Activated T-cell treated with anti-CD3 and anti-CD28 coated beads, Interleukin-2, amount 50 U/mL, for 24 hours (primary cell): ENCODE measurements at regions not wholly inside any gene's neighbourhood (a gene's known extent, or its start where the extent isn't known, plus 50 kb on each side); places are given as distances from the start of the nearest gene placed in this dataset.
"Not testable (repeated sequence)": the region's sequence is repeated elsewhere in the genome, so short reads cannot be mapped to it uniquely, and the experiment has no call there.

Experiments used
- DNase-seq: peaks from one replicate; pipeline ENCODE4 v3.0.0-alpha.2; 2020
- H3K27ac Mint-ChIP-seq: 2 replicates; pipeline ENCODE4 v1.8.0; 2020; ENCODE audit warnings: mild to moderate bottlenecking, mixed read lengths
- H3K27me3 Mint-ChIP-seq: 2 replicates; pipeline ENCODE4 v1.8.0; 2020; ENCODE audit warnings: mixed read lengths
- H3K36me3 Mint-ChIP-seq: 2 replicates; pipeline ENCODE4 v1.8.0; 2020; ENCODE audit warnings: low read depth, mixed read lengths
- H3K4me1 Mint-ChIP-seq: 2 replicates; pipeline ENCODE4 v1.8.0; 2020; ENCODE audit warnings: low read depth, mixed read lengths
- H3K4me3 Mint-ChIP-seq: 2 replicates; pipeline ENCODE4 v1.8.0; 2020; ENCODE audit warnings: mild to moderate bottlenecking, moderate library complexity, mixed read lengths
- H3K9me3 Mint-ChIP-seq: 2 replicates; pipeline ENCODE4 v1.8.0; 2020; ENCODE audit warnings: mixed read lengths

GRCh38 chr9:65414249-65414648 is 129.2 kb upstream of the FOXD4L5 start:
- H3K36me3 Mint-ChIP-seq, H3K27me3 Mint-ChIP-seq, H3K27ac Mint-ChIP-seq, H3K4me3 Mint-ChIP-seq, H3K4me1 Mint-ChIP-seq, DNase-seq: not testable (repeated sequence)
- H3K9me3 Mint-ChIP-seq, result peaks cover 20% of the 10 kb centered on the region

- not testable (repeated sequence) for H3K36me3 Mint-ChIP-seq, H3K27me3 Mint-ChIP-seq, DNase-seq, H3K4me1 Mint-ChIP-seq, H3K4me3 Mint-ChIP-seq, H3K27ac Mint-ChIP-seq
- H3K9me3 Mint-ChIP-seq, result peaks cover 21% of the 10 kb centered on the region
These were observed 128.4 kb upstream of the FOXD4L5 start for GRCh38 chr9:65413371-65413770.

DNA sequence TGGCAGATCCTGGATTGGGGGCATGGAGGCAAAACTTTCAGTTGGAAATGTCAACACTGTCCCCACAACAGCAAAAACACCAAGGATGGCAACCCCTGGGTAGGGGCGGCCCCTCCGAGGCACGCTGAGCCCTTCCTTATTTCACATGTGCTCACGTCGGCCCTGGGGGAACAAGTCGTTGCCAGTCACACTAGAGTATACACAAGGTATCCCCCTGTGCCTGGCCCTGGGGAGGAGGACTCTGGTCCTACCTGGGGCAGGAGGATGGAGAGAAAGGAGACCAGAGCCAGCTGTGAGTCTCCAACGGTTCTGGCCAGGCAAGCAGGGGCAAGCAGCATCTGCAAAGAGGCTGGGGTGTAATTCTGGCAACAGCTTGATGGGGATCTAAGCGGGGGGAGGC is 126.9 kb upstream of the FOXD4L5 start:
- no peaks in the 10 kb centered on the region for H3K4me1 Mint-ChIP-seq
- no peaks in the 10 kb centered on the region for H3K36me3 Mint-ChIP-seq
- no peaks in the 10 kb centered on the region for H3K27me3 Mint-ChIP-seq
- no peak for DNase-seq
- H3K27ac Mint-ChIP-seq, result no peak overlapping the region
- no peak overlapping the region for H3K4me3 Mint-ChIP-seq
- peaks cover 26% of the 10 kb centered on the region for H3K9me3 Mint-ChIP-seq

DNA sequence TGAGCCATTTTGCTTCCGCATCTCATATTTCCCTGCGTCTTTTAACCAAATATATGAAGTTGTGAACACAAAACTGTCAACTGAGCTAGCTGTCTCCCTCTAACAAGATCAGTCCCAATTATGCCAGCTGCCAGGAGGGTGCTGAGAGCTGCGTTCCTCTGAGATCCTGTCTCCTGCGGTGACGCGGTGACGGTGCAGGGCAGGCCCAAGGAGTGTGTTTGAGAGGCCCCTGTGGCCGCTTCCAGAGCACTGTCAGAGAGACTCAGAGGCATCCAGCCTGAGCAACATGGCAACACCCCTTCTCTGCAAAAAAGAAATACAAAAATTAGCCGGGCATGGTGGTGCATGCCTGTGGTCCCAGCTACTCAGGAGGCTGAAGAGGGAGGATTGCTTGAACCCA is 126.3 kb upstream of the FOXD4L5 start:
- no peak overlapping the region for H3K27ac Mint-ChIP-seq
- H3K27me3 Mint-ChIP-seq, result no peaks in the 10 kb centered on the region
- peaks cover 26% of the 10 kb centered on the region for H3K9me3 Mint-ChIP-seq
- DNase-seq, result no peak
- no peaks in the 10 kb centered on the region for H3K36me3 Mint-ChIP-seq
- H3K4me3 Mint-ChIP-seq, result no peak overlapping the region
- H3K4me1 Mint-ChIP-seq, result no peaks in the 10 kb centered on the region

- Mint-ChIP-seq H3K27me3 (no peaks in the 10 kb centered on the region), H3K4me3 (no peak overlapping the region), H3K4me1 (no peaks in the 10 kb centered on the region), H3K27ac (no peak overlapping the region), H3K9me3 (peaks cover 29% of the 10 kb centered on the region), H3K36me3 (no peaks in the 10 kb centered on the region)
- DNase-seq, result no peak
These were observed 125.9 kb upstream of the FOXD4L5 start for GRCh38 chr9:65410926-65411325.

DNA sequence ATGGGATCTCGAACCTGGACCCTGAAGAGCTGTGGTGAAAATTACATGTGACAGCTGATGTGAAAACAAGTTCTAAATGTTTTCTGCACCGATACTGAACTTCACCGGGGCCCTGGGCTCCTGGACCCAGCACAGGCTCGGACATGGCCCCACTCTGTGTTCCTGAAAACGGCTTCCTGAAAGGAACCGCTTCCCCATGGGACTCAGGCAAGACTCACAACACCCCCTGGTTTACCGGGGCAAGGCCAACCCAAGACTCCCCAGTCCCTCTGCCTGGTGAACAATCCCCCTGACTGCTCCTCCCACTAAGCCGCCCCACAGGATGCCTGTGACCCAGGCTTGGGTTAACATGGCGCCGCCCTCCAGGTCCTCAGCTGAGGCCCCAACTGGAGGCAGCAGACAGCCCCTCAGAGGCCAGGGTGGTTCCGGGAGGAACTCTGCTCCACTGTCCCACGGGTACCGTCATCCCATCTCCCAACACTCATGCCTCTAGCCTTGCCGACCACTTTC is 124.5 kb upstream of the FOXD4L5 start:
- Mint-ChIP-seq H3K4me3 (no peak overlapping the region), H3K9me3 (peaks cover 22% of the 10 kb centered on the region), H3K4me1 (no peaks in the 10 kb centered on the region), H3K27ac (no peak overlapping the region), H3K27me3 (no peaks in the 10 kb centered on the region), H3K36me3 (no peaks in the 10 kb centered on the region)
- no peak for DNase-seq

- H3K27ac Mint-ChIP-seq, H3K36me3 Mint-ChIP-seq, H3K27me3 Mint-ChIP-seq, H3K4me3 Mint-ChIP-seq, H3K4me1 Mint-ChIP-seq, DNase-seq: not testable (repeated sequence)
- H3K9me3 Mint-ChIP-seq, result peaks cover 20% of the 10 kb centered on the region
These were observed 123.8 kb upstream of the FOXD4L5 start for GRCh38 chr9:65408806-65409205.

GRCh38 chr9:65406625-65407024 is 121.6 kb upstream of the FOXD4L5 start:
- H3K9me3 Mint-ChIP-seq, result peaks cover 22% of the 10 kb centered on the region
- H3K36me3 Mint-ChIP-seq, H3K27me3 Mint-ChIP-seq, H3K4me1 Mint-ChIP-seq, H3K27ac Mint-ChIP-seq, H3K4me3 Mint-ChIP-seq, DNase-seq: not testable (repeated sequence)

- peaks cover 22% of the 10 kb centered on the region for H3K9me3 Mint-ChIP-seq
- H3K27ac Mint-ChIP-seq, H3K27me3 Mint-ChIP-seq, DNase-seq, H3K4me1 Mint-ChIP-seq, H3K36me3 Mint-ChIP-seq, H3K4me3 Mint-ChIP-seq: not testable (repeated sequence)
These were observed 120.8 kb upstream of the FOXD4L5 start for GRCh38 chr9:65405766-65406165.

DNA sequence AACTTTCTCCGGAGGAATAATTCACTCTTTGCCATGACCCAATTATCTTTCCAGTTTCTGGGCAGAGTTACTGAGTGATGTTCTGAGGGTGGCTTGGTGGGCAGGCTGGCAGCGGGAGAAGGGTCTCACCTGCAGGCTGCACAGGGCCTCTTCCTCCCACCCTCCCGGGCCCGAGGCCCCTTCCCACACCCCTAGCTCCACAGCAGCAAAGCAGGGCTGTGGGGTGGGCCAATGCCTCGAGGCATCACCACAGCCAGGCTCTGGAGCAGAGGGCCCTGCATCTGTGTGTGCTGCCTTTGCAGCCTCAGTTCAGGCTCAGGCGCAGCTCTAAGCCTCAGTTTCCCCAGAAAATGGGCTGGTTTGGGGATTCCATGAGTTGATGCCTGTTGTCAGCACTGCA is 120.2 kb upstream of the FOXD4L5 start:
- Mint-ChIP-seq H3K27ac (no peak overlapping the region), H3K4me3 (no peak overlapping the region), H3K36me3 (no peaks in the 10 kb centered on the region), H3K9me3 (peaks cover 22% of the 10 kb centered on the region), H3K27me3 (no peaks in the 10 kb centered on the region), H3K4me1 (no peaks in the 10 kb centered on the region)
- no peak for DNase-seq

- DNase-seq, result no peak
- Mint-ChIP-seq H3K9me3 (peaks cover 15% of the 10 kb centered on the region), H3K27me3 (no peaks in the 10 kb centered on the region), H3K4me1 (no peaks in the 10 kb centered on the region), H3K4me3 (no peak overlapping the region), H3K36me3 (no peaks in the 10 kb centered on the region), H3K27ac (no peak overlapping the region)
These were observed 119.4 kb upstream of the FOXD4L5 start for GRCh38 chr9:65404232-65405006.

GRCh38 chr9:65403721-65404120 is 118.7 kb upstream of the FOXD4L5 start:
- H3K4me1 Mint-ChIP-seq, result no peaks in the 10 kb centered on the region
- H3K4me3 Mint-ChIP-seq, result no peak overlapping the region
- H3K27me3 Mint-ChIP-seq, result no peaks in the 10 kb centered on the region
- no peak for DNase-seq
- peaks cover 15% of the 10 kb centered on the region for H3K9me3 Mint-ChIP-seq
- no peak overlapping the region for H3K27ac Mint-ChIP-seq
- no peaks in the 10 kb centered on the region for H3K36me3 Mint-ChIP-seq

- not testable (repeated sequence) for H3K27me3 Mint-ChIP-seq, H3K4me1 Mint-ChIP-seq, H3K4me3 Mint-ChIP-seq, DNase-seq, H3K36me3 Mint-ChIP-seq, H3K27ac Mint-ChIP-seq
- H3K9me3 Mint-ChIP-seq, result peaks cover 11% of the 10 kb centered on the region
These were observed 118.1 kb upstream of the FOXD4L5 start for GRCh38 chr9:65403072-65403471.

GRCh38 chr9:65402206-65402870 is 117.3 kb upstream of the FOXD4L5 start:
- not testable (repeated sequence) for H3K27me3 Mint-ChIP-seq, H3K4me3 Mint-ChIP-seq, H3K9me3 Mint-ChIP-seq, H3K4me1 Mint-ChIP-seq, H3K27ac Mint-ChIP-seq, DNase-seq, H3K36me3 Mint-ChIP-seq

GRCh38 chr9:65401456-65402045 is 116.5 kb upstream of the FOXD4L5 start:
- H3K27ac Mint-ChIP-seq, DNase-seq, H3K36me3 Mint-ChIP-seq, H3K4me3 Mint-ChIP-seq, H3K4me1 Mint-ChIP-seq, H3K9me3 Mint-ChIP-seq, H3K27me3 Mint-ChIP-seq: not testable (repeated sequence)
